HG02970 (cell line): ENCODE measurements at regions not wholly inside any gene's neighbourhood (a gene's known extent, or its start where the extent isn't known, plus 50 kb on each side); places are given as distances from the start of the nearest gene placed in this dataset.

Experiments
- ATAC-seq: cut with Tn5 transposase; IDR thresholded peaks from one replicate; pipeline ENCODE4 v1.9.1; 2021; ENCODE audit warnings: mild to moderate bottlenecking, moderate library complexity, moderate number of reproducible peaks; ENCODE audit not compliant: unreplicated experiment, low FRiP score

GRCh38 chr20:40195742-40196141 lies 493.3 kb downstream of the MAFB start:
- no peak for ATAC-seq

- ATAC-seq, result no peak
Measured at GRCh38 chr20:40192529-40192928, 496.5 kb downstream of the MAFB start.

- ATAC-seq, result no peak
Measured at GRCh38 chr20:40192081-40192480, 497.0 kb downstream of the MAFB start.

GRCh38 chr20:40191573-40191972 lies 497.5 kb downstream of the MAFB start:
- no peak for ATAC-seq

GRCh38 chr20:40189621-40190020 lies 499.4 kb downstream of the MAFB start:
- no peak for ATAC-seq

GRCh38 chr20:40188319-40188718 lies 500.7 kb downstream of the MAFB start:
- no peak for ATAC-seq

GRCh38 chr20:40186826-40187225 lies 502.2 kb downstream of the MAFB start:
- ATAC-seq, result no peak

- ATAC-seq, result no peak
Measured at GRCh38 chr20:40181676-40182075, 507.4 kb downstream of the MAFB start.

GRCh38 chr20:40176098-40176841 lies 512.8 kb downstream of the MAFB start:
- no peak for ATAC-seq

GRCh38 chr20:40175296-40175695 lies 513.7 kb downstream of the MAFB start:
- ATAC-seq, result no peak

- no peak for ATAC-seq
Measured at GRCh38 chr20:40173872-40174271, 515.2 kb downstream of the MAFB start.

- no peak for ATAC-seq
Measured at GRCh38 chr20:40168981-40169620, 519.9 kb downstream of the MAFB start.

- no peak for ATAC-seq
Measured at GRCh38 chr20:40161391-40161790, 527.6 kb downstream of the MAFB start.

GRCh38 chr20:40160097-40160550 lies 528.9 kb downstream of the MAFB start:
- ATAC-seq, result no peak

- ATAC-seq, result no peak
Measured at GRCh38 chr20:40159276-40159675, 529.8 kb downstream of the MAFB start.

- ATAC-seq, result peak; percentile 97
Measured at GRCh38 chr20:40156600-40157317, 532.3 kb downstream of the MAFB start.

GRCh38 chr20:40154514-40154913 lies 534.5 kb downstream of the MAFB start:
- ATAC-seq, result no peak

- no peak for ATAC-seq
Measured at GRCh38 chr20:40148886-40149285, 540.1 kb downstream of the MAFB start.

GRCh38 chr20:40146071-40146470 lies 543.0 kb downstream of the MAFB start:
- ATAC-seq, result no peak

- ATAC-seq, result no peak
Measured at GRCh38 chr20:40144581-40144980, 544.5 kb downstream of the MAFB start.

- no peak for ATAC-seq
Measured at GRCh38 chr20:40134176-40134575, 554.9 kb downstream of the MAFB start.
